H1 (cell line): ENCODE measurements at regions not wholly inside any gene's neighbourhood (a gene's known extent, or its start where the extent isn't known, plus 50 kb on each side); places are given as distances from the start of the nearest gene placed in this dataset.

ENCODE experiments used
- CTCF ChIA-PET: fragments of 300-600 bp; sonication (Branson Sonifier 250); formaldehyde crosslinking; loops from one replicate; lab custom pipeline; 2021; ENCODE audit not compliant: partially characterized antibody; lab: Charles Lee
- POLR2A ChIA-PET: fragments of 300-600 bp; sonication (Branson Sonifier 250); formaldehyde crosslinking; loops from one replicate; lab custom pipeline; 2021; ENCODE audit warnings: inconsistent platforms; ENCODE audit not compliant: partially characterized antibody; lab: Charles Lee
- DNase-seq, 2 experiments: peaks; one replicate each; pipeline versions ENCODE4 v3.0.0 to v3.0.0-alpha.2; 2010 to 2022; ENCODE audit warnings: low spot score in 2 of 2, low read depth in 1 of 2, mixed read lengths in 1 of 2
- FAIRE-seq: peaks from 2 replicates; lab custom pipeline; 2011; peaks lifted over from hg19 to GRCh38; lab: Jason Lieb, UNC
- H2AFZ ChIP-seq: 2 replicates; pipeline ENCODE4 v1.8.1; 2012; ENCODE audit warnings: low read length, inconsistent platforms
- H2AK5ac ChIP-seq: 2 replicates; pipeline ENCODE4 v1.6.1; 2013; ENCODE audit warnings: low read depth, low read length
- H2BK120ac ChIP-seq: replicated peaks from 2 replicates; pipeline ENCODE3; 2013; ENCODE audit warnings: low read depth, low read length, inconsistent platforms
- H2BK12ac ChIP-seq: 2 replicates; pipeline ENCODE4 v1.6.1; 2013; ENCODE audit warnings: low read depth, low read length
- H2BK15ac ChIP-seq: 2 replicates; pipeline ENCODE4 v1.6.1; 2013; ENCODE audit warnings: low read length
- H2BK20ac ChIP-seq: 2 replicates; pipeline ENCODE4 v1.6.1; 2013; ENCODE audit warnings: low read length
- H2BK5ac ChIP-seq: 2 replicates; pipeline ENCODE4 v1.6.1; 2013; ENCODE audit warnings: low read depth, low read length
- H3K14ac ChIP-seq: 2 replicates; pipeline ENCODE4 v1.6.1; 2013; ENCODE audit warnings: inconsistent platforms; ENCODE audit not compliant: insufficient read length
- H3K18ac ChIP-seq: 2 replicates; pipeline ENCODE4 v1.6.1; 2013; ENCODE audit warnings: low read length; ENCODE audit errors: extremely low read depth
- H3K23ac ChIP-seq: 2 replicates; pipeline ENCODE4 v1.6.1; 2013; ENCODE audit warnings: inconsistent platforms; ENCODE audit not compliant: insufficient read length
- H3K23me2 ChIP-seq: 2 replicates; pipeline ENCODE4 v1.6.1; 2013; ENCODE audit warnings: low read depth, low read length
- H3K27ac ChIP-seq: 2 replicates; pipeline ENCODE4 v1.6.1; 2011; ENCODE audit warnings: low read depth, low read length, inconsistent platforms
- H3K27me3 ChIP-seq, 4 experiments: replicated peaks in 1 of 4; 1 replicate in 1 of 4; 2 replicates in 3 of 4; pipeline versions ENCODE4 v1.6.1 to v1.8.1; 2011 to 2013; ENCODE audit warnings: low read length in 3 of 4, mild to moderate bottlenecking in 3 of 4, inconsistent platforms in 2 of 4, mixed read lengths in 2 of 4, moderate library complexity in 1 of 4; ENCODE audit not compliant: control insufficient read depth in 3 of 4, insufficient read depth in 3 of 4; ENCODE audit errors: extremely low read depth in 1 of 4
- H3K36me3 ChIP-seq, 4 experiments: 2 replicates each; pipeline versions ENCODE4 v1.6.1 to v1.8.1; 2011 to 2013; ENCODE audit warnings: mild to moderate bottlenecking in 4 of 4, low read length in 3 of 4, moderate library complexity in 2 of 4, control low read depth in 1 of 4, inconsistent platforms in 1 of 4; ENCODE audit not compliant: insufficient read depth in 4 of 4, control insufficient read depth in 2 of 4
- H3K4ac ChIP-seq: replicated peaks from 2 replicates; pipeline ENCODE3; 2013; ENCODE audit warnings: low read length, low read depth, mixed read lengths, inconsistent platforms; ENCODE audit not compliant: insufficient read length
- H3K4me1 ChIP-seq, 4 experiments: replicated peaks in 1 of 4; 1 replicate in 1 of 4; 2 replicates in 3 of 4; pipeline versions ENCODE4 v1.6.1 to v1.8.1; 2011 to 2013; ENCODE audit warnings: low read length in 3 of 4, inconsistent platforms in 2 of 4, mixed read lengths in 1 of 4; ENCODE audit not compliant: insufficient read depth in 4 of 4, control insufficient read depth in 3 of 4
- H3K4me2 ChIP-seq, 2 experiments: 2 replicates each; pipeline versions ENCODE4 v1.6.1 to v1.8.1; 2011 to 2013; ENCODE audit warnings: low read depth in 2 of 2, low read length in 2 of 2, control low read depth in 1 of 2, inconsistent platforms in 1 of 2, mild to moderate bottlenecking in 1 of 2; ENCODE audit not compliant: insufficient read depth in 1 of 2
- H3K4me3 ChIP-seq, 4 experiments: fragments of 200-600, 300-600 bp in 1 of 4; sonication (generic), shearing (Covaris generic), sonication (Bioruptor Twin) in 1 of 4; 2 replicates each; pipeline versions ENCODE4 v1.5.1 to v1.8.1; 2011 to 2016; ENCODE audit warnings: low read length in 4 of 4, low read depth in 3 of 4, control low read depth in 2 of 4, inconsistent platforms in 2 of 4, mild to moderate bottlenecking in 2 of 4, mixed read lengths in 1 of 4, moderate library complexity in 1 of 4; ENCODE audit not compliant: insufficient read depth in 2 of 4; ENCODE audit errors: extremely low read depth in 1 of 4
- H3K56ac ChIP-seq: replicated peaks from 2 replicates; pipeline ENCODE3; 2013; ENCODE audit warnings: low read depth, mild to moderate bottlenecking, mixed read lengths, low read length, inconsistent platforms; ENCODE audit not compliant: insufficient read length
- H3K79me1 ChIP-seq: 2 replicates; pipeline ENCODE4 v1.6.1; 2013; ENCODE audit warnings: low read depth, low read length, control low read depth
- H3K79me2 ChIP-seq, 2 experiments: 2 replicates each; pipeline versions ENCODE4 v1.6.1 to v1.8.1; 2012 to 2013; ENCODE audit warnings: low read length in 2 of 2, mild to moderate bottlenecking in 2 of 2, inconsistent platforms in 1 of 2; ENCODE audit not compliant: insufficient read depth in 2 of 2, control insufficient read depth in 1 of 2
- H3K9ac ChIP-seq, 4 experiments: replicated peaks in 1 of 4; 1 replicate in 1 of 4; 2 replicates in 3 of 4; pipeline versions ENCODE4 v1.6.1 to v1.8.1; 2011 to 2013; ENCODE audit warnings: low read depth in 3 of 4, low read length in 3 of 4, control low read depth in 2 of 4, mild to moderate bottlenecking in 2 of 4, moderate library complexity in 2 of 4, inconsistent platforms in 1 of 4; ENCODE audit errors: extremely low read depth in 1 of 4
- H3K9me3 ChIP-seq, 2 experiments: 2 replicates each; pipeline versions ENCODE4 v1.6.1 to v1.8.1; 2012 to 2013; ENCODE audit warnings: mild to moderate bottlenecking in 2 of 2, moderate library complexity in 2 of 2, control low read depth in 1 of 2, inconsistent platforms in 1 of 2, low read depth in 1 of 2, low read length in 1 of 2, mixed read lengths in 1 of 2; ENCODE audit not compliant: insufficient read depth in 2 of 2
- H4K20me1 ChIP-seq, 2 experiments: replicated peaks in 1 of 2; 2 replicates each; pipeline versions ENCODE3 to v1.8.1; 2011 to 2013; ENCODE audit warnings: inconsistent platforms in 2 of 2, low read length in 2 of 2, mild to moderate bottlenecking in 1 of 2; ENCODE audit not compliant: insufficient read depth in 2 of 2, control insufficient read depth in 1 of 2
- H4K5ac ChIP-seq: 2 replicates; pipeline ENCODE4 v1.6.1; 2013; ENCODE audit warnings: low read length, low read depth, mixed read lengths, inconsistent platforms; ENCODE audit not compliant: insufficient read length
- H4K8ac ChIP-seq: 2 replicates; pipeline ENCODE4 v1.8.0; 2013; ENCODE audit warnings: mild to moderate bottlenecking, moderate library complexity, low read length, inconsistent platforms; ENCODE audit not compliant: insufficient read depth; ENCODE audit errors: extremely low read depth
- H4K91ac ChIP-seq: replicated peaks from 2 replicates; pipeline ENCODE3; 2013; ENCODE audit warnings: low read length, mixed read lengths, inconsistent platforms; ENCODE audit not compliant: insufficient read length
- EZH2 ChIP-seq: fragments of 200-600 bp; sonication (generic); IDR thresholded peaks from 2 replicates; pipeline ENCODE4 v1.7.1; 2012; ENCODE audit warnings: low read depth, mild to moderate bottlenecking, moderate library complexity, low read length, inconsistent platforms; ENCODE audit not compliant: severe bottlenecking
- SIRT6 ChIP-seq: IDR thresholded peaks from one replicate; pipeline ENCODE4 v1.7.1; 2012; ENCODE audit warnings: low read length, inconsistent platforms
- WGBS, 2 experiments: shearing (Covaris generic) in 1 of 2; methylation state at CpG; one replicate each; pipeline versions ENCODE4 v1.1.6 to v1.1.7; 2013 to 2015; ENCODE audit warnings: low lambda C conversion rate in 2 of 2, mixed read lengths in 2 of 2, inconsistent platforms in 1 of 2, low coverage in 1 of 2, missing lambda C conversion rate in 1 of 2; ENCODE audit not compliant: insufficient replicate concordance in 2 of 2, insufficient coverage in 1 of 2, insufficient read length in 1 of 2; ENCODE audit errors: extremely low coverage in 1 of 2, missing lambda C conversion rate in 1 of 2; 5-methylcytosine and 5-hydroxymethylcytosine counted together

- Histone ChIP-seq H4K20me1 (no peaks in the 10 kb centered on the region), H2BK120ac (no peak overlapping the region), H2BK20ac (no peak overlapping the region), H3K14ac (no peak overlapping the region), H2BK5ac (no peak overlapping the region), H3K4me2 (no peak overlapping the region), H3K79me2 (no peaks in the 10 kb centered on the region), H3K9me3 (no peaks in the 10 kb centered on the region), H3K9ac (no peak overlapping the region), H3K56ac (no peak overlapping the region), H4K8ac (no peak overlapping the region), H2BK15ac (no peak overlapping the region), H4K5ac (no peak overlapping the region), H3K18ac (no peak overlapping the region), H2BK12ac (no peak overlapping the region), H3K4ac (no peak overlapping the region), H2AFZ (no peak overlapping the region), H3K27ac (no peak overlapping the region), H3K79me1 (no peaks in the 10 kb centered on the region), H3K4me1 (peaks cover 0 to 11% (median 4%) of the 10 kb centered on the region in 4 experiments; a peak in 4 of 7 replicates), H3K36me3 (no peaks in the 10 kb centered on the region), H3K23ac (no peak overlapping the region), H3K4me3 (no peak overlapping the region), H4K91ac (no peak overlapping the region), H3K23me2 (no peaks in the 10 kb centered on the region), H3K27me3 (no peaks in the 10 kb centered on the region), H2AK5ac (no peak overlapping the region)
- ChIA-PET POLR2A (no interaction called here), CTCF (no interaction called here)
- WGBS, 2 experiments, result 41% methylated on average over 2 of the region's 2 CpGs; no CpG with 5 or more reads in 1 of the 2 experiments
- no peak for DNase-seq
- FAIRE-seq, result no peak
- TF ChIP-seq SIRT6, result no peak
- no peak for TF ChIP-seq EZH2
Measured at GRCh38 chr13:42680748-42681147, 100.6 kb upstream of the FAM216B start.
